ENCODE measurements at regions not wholly inside any gene's neighbourhood (a gene's known extent, or its start where the extent isn't known, plus 50 kb on each side); places are given as distances from the start of the nearest gene placed in this dataset.

- no peak overlapping the region for H3K27ac ChIP-seq (ENCODE audit: low read depth, low read length)
- no peaks in the 10 kb centered on the region for H3K9me2 ChIP-seq (replicated peaks; ENCODE audit: insufficient read depth, low read length)
- no peaks in the 10 kb centered on the region for H4K20me1 ChIP-seq (ENCODE audit: low read depth, low read length)
- no peaks in the 10 kb centered on the region for H3K9me3 ChIP-seq (ENCODE audit: insufficient read depth, low read length)
- no peaks in the 10 kb centered on the region for H3K27me3 ChIP-seq (ENCODE audit: low read length)
- no peak overlapping the region for H3K4me3 ChIP-seq (ENCODE audit: insufficient read depth, low read length, poor library complexity, severe bottlenecking)
- H3K36me3 ChIP-seq (ENCODE audit: low read length) = no peaks in the 10 kb centered on the region
- no peak overlapping the region for H3K4me2 ChIP-seq (ENCODE audit: low read depth, low read length, poor library complexity, severe bottlenecking)
- H2AFZ ChIP-seq (ENCODE audit: low read depth, low read length, severe bottlenecking) = no peak overlapping the region
- H3F3A ChIP-seq (ENCODE audit: insufficient read depth) = no peaks in the 10 kb centered on the region
- TF ChIP-seq EZH2phosphoT487 (conservative IDR thresholded peaks at IDR 0.05; ENCODE audit: low read length) (no peak), CTCF (IDR thresholded peaks at IDR 0.05; ENCODE audit: insufficient read depth, low read length, poor library complexity, severe bottlenecking) (no peak)
- H3K9ac ChIP-seq (ENCODE audit: low read length) = no peak overlapping the region
- H3K79me2 ChIP-seq (ENCODE audit: insufficient read depth, low read length) = no peaks in the 10 kb centered on the region
Observed at GRCh38 chr7:112858838-112859237, 68.6 kb upstream of the TMEM168 start.

GRCh38 chr7:112855227-112855626, 65.0 kb upstream of the TMEM168 start:
- H3K4me2 ChIP-seq (ENCODE audit: low read depth, low read length, poor library complexity, severe bottlenecking) = no peak overlapping the region
- no peaks in the 10 kb centered on the region for H3F3A ChIP-seq (ENCODE audit: insufficient read depth)
- no peaks in the 10 kb centered on the region for H3K36me3 ChIP-seq (ENCODE audit: low read length)
- no peaks in the 10 kb centered on the region for H3K79me2 ChIP-seq (ENCODE audit: insufficient read depth, low read length)
- H4K20me1 ChIP-seq (ENCODE audit: low read depth, low read length) = no peaks in the 10 kb centered on the region
- TF ChIP-seq EZH2phosphoT487 (conservative IDR thresholded peaks at IDR 0.05; ENCODE audit: low read length) (no peak), CTCF (IDR thresholded peaks at IDR 0.05; ENCODE audit: insufficient read depth, low read length, poor library complexity, severe bottlenecking) (no peak)
- no peaks in the 10 kb centered on the region for H3K9me2 ChIP-seq (replicated peaks; ENCODE audit: insufficient read depth, low read length)
- no peak overlapping the region for H3K27ac ChIP-seq (ENCODE audit: low read depth, low read length)
- H3K4me3 ChIP-seq (ENCODE audit: insufficient read depth, low read length, poor library complexity, severe bottlenecking) = no peak overlapping the region
- H3K9ac ChIP-seq (ENCODE audit: low read length) = no peak overlapping the region
- no peaks in the 10 kb centered on the region for H3K9me3 ChIP-seq (ENCODE audit: insufficient read depth, low read length)
- H2AFZ ChIP-seq (ENCODE audit: low read depth, low read length, severe bottlenecking) = no peak overlapping the region
- no peaks in the 10 kb centered on the region for H3K27me3 ChIP-seq (ENCODE audit: low read length)

- no peak overlapping the region for H3K9ac ChIP-seq (ENCODE audit: low read length)
- no peaks in the 10 kb centered on the region for H4K20me1 ChIP-seq (ENCODE audit: low read depth, low read length)
- no peaks in the 10 kb centered on the region for H3K9me2 ChIP-seq (replicated peaks; ENCODE audit: insufficient read depth, low read length)
- H3K4me2 ChIP-seq (ENCODE audit: low read depth, low read length, poor library complexity, severe bottlenecking) = no peak overlapping the region
- no peak overlapping the region for H3K27ac ChIP-seq (ENCODE audit: low read depth, low read length)
- H3F3A ChIP-seq (ENCODE audit: insufficient read depth) = no peaks in the 10 kb centered on the region
- no peaks in the 10 kb centered on the region for H3K27me3 ChIP-seq (ENCODE audit: low read length)
- H2AFZ ChIP-seq (ENCODE audit: low read depth, low read length, severe bottlenecking) = no peak overlapping the region
- TF ChIP-seq EZH2phosphoT487 (conservative IDR thresholded peaks at IDR 0.05; ENCODE audit: low read length) = no peak
- TF ChIP-seq CTCF (IDR thresholded peaks at IDR 0.05; ENCODE audit: insufficient read depth, low read length, poor library complexity, severe bottlenecking) = no peak
- no peaks in the 10 kb centered on the region for H3K79me2 ChIP-seq (ENCODE audit: insufficient read depth, low read length)
- no peaks in the 10 kb centered on the region for H3K9me3 ChIP-seq (ENCODE audit: insufficient read depth, low read length)
- H3K4me3 ChIP-seq (ENCODE audit: insufficient read depth, low read length, poor library complexity, severe bottlenecking) = no peak overlapping the region
- no peaks in the 10 kb centered on the region for H3K36me3 ChIP-seq (ENCODE audit: low read length)
Observed at GRCh38 chr7:112854169-112854568, 64.0 kb upstream of the TMEM168 start.

All from SU-DHL-6 (cell line).